Stimulated activated CD8-positive, alpha-beta memory T cell treated with anti-CD3 and anti-CD28 coated beads, Interleukin-7, amount 100 ng/mL, for 1 hour (primary cell): ENCODE measurements at regions not wholly inside any gene's neighbourhood (a gene's known extent, or its start where the extent isn't known, plus 50 kb on each side); places are given as distances from the start of the nearest gene placed in this dataset.
"Not testable (repeated sequence)": the region's sequence is repeated elsewhere in the genome, so short reads cannot be mapped to it uniquely, and the experiment has no call there.

Experiments used
- DNase-seq, 2 donors: peaks; one replicate each; pipeline ENCODE4 v3.0.0-alpha.2; 2020; ENCODE audit warnings: low read depth in 2 of 2

- DNase-seq: no peak
Measured at GRCh38 chr6:28768187-28768913, 155.4 kb downstream of the TRIM27 start.

GRCh38 chr6:28769626-28770402, 154.0 kb downstream of the TRIM27 start:
- DNase-seq: no peak

- DNase-seq: no peak
Measured at GRCh38 chr6:28770732-28771131, 153.1 kb downstream of the TRIM27 start.

- no peak for DNase-seq
Measured at GRCh38 chr6:28771401-28772267, 152.2 kb downstream of the TRIM27 start.

- no peak for DNase-seq
Measured at GRCh38 chr6:28772480-28773381, 151.1 kb downstream of the TRIM27 start.

- no peak for DNase-seq
Measured at GRCh38 chr6:28774292-28775051, 149.3 kb downstream of the TRIM27 start.

GRCh38 chr6:28775052-28775376, 148.8 kb downstream of the TRIM27 start:
- DNase-seq: no peak

GRCh38 chr6:28775405-28776129, 148.2 kb downstream of the TRIM27 start:
- no peak for DNase-seq

GRCh38 chr6:28776269-28777146, 147.3 kb downstream of the TRIM27 start:
- DNase-seq: no peak

- no peak for DNase-seq
Measured at GRCh38 chr6:28777147-28777461, 146.7 kb downstream of the TRIM27 start.

GRCh38 chr6:28782113-28782673, 141.6 kb downstream of the TRIM27 start:
- no peak for DNase-seq

GRCh38 chr6:28785962-28786679, 137.7 kb downstream of the TRIM27 start:
- DNase-seq: no peak

GRCh38 chr6:28789553-28790083, 134.2 kb downstream of the TRIM27 start:
- no peak for DNase-seq

GRCh38 chr6:28791002-28791383, 132.8 kb downstream of the TRIM27 start:
- no peak for DNase-seq

- DNase-seq: no peak
Measured at GRCh38 chr6:28794175-28795002, 129.4 kb downstream of the TRIM27 start.

- DNase-seq: not testable (repeated sequence)
Measured at GRCh38 chr6:28800647-28801046, 123.1 kb downstream of the TRIM27 start.
